ENCODE measurements at regions not wholly inside any gene's neighbourhood (a gene's known extent, or its start where the extent isn't known, plus 50 kb on each side); places are given as distances from the start of the nearest gene placed in this dataset.

GRCh38 chr1:234841710-234842231, 231.8 kb upstream of the IRF2BP2 start:
- TF ChIP-seq JUND (IDR thresholded peaks at IDR 0.05; ENCODE audit: low read depth), result no peak
- no peak for DNase-seq (ENCODE audit: low read depth in 1 of 2, low spot score in 1 of 2)
- in situ Hi-C loops (cut with HindIII; ENCODE audit: low pct_unique_long_range_greater_than_20kb, low sequenced_read_pairs), result no loop called here

- in situ Hi-C loops (cut with HindIII; ENCODE audit: low pct_unique_long_range_greater_than_20kb, low sequenced_read_pairs), result no loop called here
- no peak for TF ChIP-seq JUND (IDR thresholded peaks at IDR 0.05; ENCODE audit: low read depth)
Measured at GRCh38 chr1:234841281-234841680, 231.3 kb upstream of the IRF2BP2 start.

GRCh38 chr1:234840843-234841242, 230.9 kb upstream of the IRF2BP2 start:
- no peak for TF ChIP-seq JUND (IDR thresholded peaks at IDR 0.05; ENCODE audit: low read depth)
- DNase-seq (ENCODE audit: low read depth in 1 of 2, low spot score in 1 of 2), result no peak
- in situ Hi-C loops (cut with HindIII; ENCODE audit: low pct_unique_long_range_greater_than_20kb, low sequenced_read_pairs), result no loop called here

More at GRCh38 chr1:234841281-234841680, 231.3 kb upstream of the IRF2BP2 start:
- no peak for DNase-seq (ENCODE audit: low read depth in 1 of 2, low spot score in 1 of 2)

- in situ Hi-C loops (cut with HindIII; ENCODE audit: low pct_unique_long_range_greater_than_20kb, low sequenced_read_pairs), result no loop called here
- no peak for DNase-seq (ENCODE audit: low read depth in 1 of 2, low spot score in 1 of 2)
- TF ChIP-seq JUND (IDR thresholded peaks at IDR 0.05; ENCODE audit: low read depth), result no peak
Measured at GRCh38 chr1:234840253-234840652, 230.3 kb upstream of the IRF2BP2 start.

- DNase-seq (ENCODE audit: low read depth in 1 of 2, low spot score in 1 of 2), result peak in 1 of 2 experiments; percentile 66
- TF ChIP-seq JUND (IDR thresholded peaks at IDR 0.05; ENCODE audit: low read depth), result no peak
- in situ Hi-C loops (cut with HindIII; ENCODE audit: low pct_unique_long_range_greater_than_20kb, low sequenced_read_pairs), result no loop called here
Measured at GRCh38 chr1:234839663-234840062, 229.7 kb upstream of the IRF2BP2 start.

GRCh38 chr1:234838820-234839219, 228.8 kb upstream of the IRF2BP2 start:
- no peak for DNase-seq (ENCODE audit: low read depth in 1 of 2, low spot score in 1 of 2)
- no peak for TF ChIP-seq JUND (IDR thresholded peaks at IDR 0.05; ENCODE audit: low read depth)
- in situ Hi-C loops (cut with HindIII; ENCODE audit: low pct_unique_long_range_greater_than_20kb, low sequenced_read_pairs), result no loop called here

- no peak for TF ChIP-seq JUND (IDR thresholded peaks at IDR 0.05; ENCODE audit: low read depth)
- in situ Hi-C loops (cut with HindIII; ENCODE audit: low pct_unique_long_range_greater_than_20kb, low sequenced_read_pairs), result no loop called here
- DNase-seq (ENCODE audit: low read depth in 1 of 2, low spot score in 1 of 2), result no peak
Measured at GRCh38 chr1:234838182-234838581, 228.2 kb upstream of the IRF2BP2 start.

GRCh38 chr1:234837713-234838112, 227.7 kb upstream of the IRF2BP2 start:
- TF ChIP-seq JUND (IDR thresholded peaks at IDR 0.05; ENCODE audit: low read depth), result no peak
- in situ Hi-C loops (cut with HindIII; ENCODE audit: low pct_unique_long_range_greater_than_20kb, low sequenced_read_pairs), result no loop called here
- DNase-seq (ENCODE audit: low read depth in 1 of 2, low spot score in 1 of 2), result no peak

GRCh38 chr1:234836776-234837357, 226.9 kb upstream of the IRF2BP2 start:
- in situ Hi-C loops (cut with HindIII; ENCODE audit: low pct_unique_long_range_greater_than_20kb, low sequenced_read_pairs), result no loop called here
- no peak for TF ChIP-seq JUND (IDR thresholded peaks at IDR 0.05; ENCODE audit: low read depth)
- DNase-seq (ENCODE audit: low read depth in 1 of 2, low spot score in 1 of 2), result no peak

- DNase-seq (ENCODE audit: low read depth in 1 of 2, low spot score in 1 of 2), result no peak
- no peak for TF ChIP-seq JUND (IDR thresholded peaks at IDR 0.05; ENCODE audit: low read depth)
- in situ Hi-C loops (cut with HindIII; ENCODE audit: low pct_unique_long_range_greater_than_20kb, low sequenced_read_pairs), result no loop called here
Measured at GRCh38 chr1:234836045-234836681, 226.2 kb upstream of the IRF2BP2 start.

GRCh38 chr1:234835239-234835638, 225.3 kb upstream of the IRF2BP2 start:
- in situ Hi-C loops (cut with HindIII; ENCODE audit: low pct_unique_long_range_greater_than_20kb, low sequenced_read_pairs), result no loop called here
- DNase-seq (ENCODE audit: low read depth in 1 of 2, low spot score in 1 of 2), result no peak
- no peak for TF ChIP-seq JUND (IDR thresholded peaks at IDR 0.05; ENCODE audit: low read depth)

GRCh38 chr1:234833646-234834045, 223.7 kb upstream of the IRF2BP2 start:
- DNase-seq (ENCODE audit: low read depth in 1 of 2, low spot score in 1 of 2), result no peak
- no peak for TF ChIP-seq JUND (IDR thresholded peaks at IDR 0.05; ENCODE audit: low read depth)
- in situ Hi-C loops (cut with HindIII; ENCODE audit: low pct_unique_long_range_greater_than_20kb, low sequenced_read_pairs), result no loop called here

- no peak for TF ChIP-seq JUND (IDR thresholded peaks at IDR 0.05; ENCODE audit: low read depth)
- in situ Hi-C loops (cut with HindIII; ENCODE audit: low pct_unique_long_range_greater_than_20kb, low sequenced_read_pairs), result no loop called here
Measured at GRCh38 chr1:234833118-234833517, 223.1 kb upstream of the IRF2BP2 start.

More at GRCh38 chr1:234833118-234833517, 223.1 kb upstream of the IRF2BP2 start:
- no peak for DNase-seq (ENCODE audit: low read depth in 1 of 2, low spot score in 1 of 2)
